Natural killer cell (primary cell): ENCODE measurements at regions not wholly inside any gene's neighbourhood (a gene's known extent, or its start where the extent isn't known, plus 50 kb on each side); places are given as distances from the start of the nearest gene placed in this dataset.

ENCODE experiments used
- ATAC-seq, 3 donors: fragments of 150-1000 bp in 2 of 3; fragments of 200-7000 bp in 1 of 3; cut with Tn5 transposase; 1 replicate in 1 of 3; 2 replicates in 2 of 3; pipeline ENCODE4 v1.10.0; 2021; ENCODE audit warnings: mild to moderate bottlenecking in 2 of 3, moderate library complexity in 2 of 3
- DNase-seq, 2 donors: peaks; one replicate each; pipeline versions ENCODE4 v3.0.0 to v3.0.0-alpha.2; 2013 to 2021; ENCODE audit warnings: mixed read lengths in 1 of 2
- H3K27ac ChIP-seq: one replicate; pipeline ENCODE4 v1.5.1; 2013; ENCODE audit warnings: mild to moderate bottlenecking, low read length
- H3K27me3 ChIP-seq: one replicate; pipeline ENCODE4 v1.6.1; 2013; ENCODE audit warnings: low read length; ENCODE audit not compliant: control insufficient read depth, insufficient read depth
- H3K36me3 ChIP-seq: one replicate; pipeline ENCODE4 v1.6.1; 2013; ENCODE audit warnings: low read length; ENCODE audit not compliant: control insufficient read depth, insufficient read depth
- H3K4me1 ChIP-seq: one replicate; pipeline ENCODE4 v1.6.1; 2013; ENCODE audit warnings: low read length; ENCODE audit not compliant: control insufficient read depth, insufficient read depth
- H3K4me3 ChIP-seq: one replicate; pipeline ENCODE4 v1.5.1; 2013; ENCODE audit warnings: low read length
- H3K9me3 ChIP-seq: one replicate; pipeline ENCODE4 v1.6.1; 2013; ENCODE audit warnings: low read length; ENCODE audit not compliant: control insufficient read depth, insufficient read depth
- H3K27ac Mint-ChIP-seq, 2 donors: one replicate each; pipeline ENCODE4 v1.8.0; 2022; ENCODE audit warnings: mild to moderate bottlenecking in 2 of 2, mixed read lengths in 2 of 2, moderate library complexity in 1 of 2
- H3K27me3 Mint-ChIP-seq, 2 donors: one replicate each; pipeline ENCODE4 v1.8.0; 2022; ENCODE audit warnings: low read depth in 2 of 2, mixed read lengths in 2 of 2
- H3K36me3 Mint-ChIP-seq: one replicate; pipeline ENCODE4 v1.8.0; 2022; ENCODE audit warnings: mixed read lengths
- H3K4me1 Mint-ChIP-seq, 2 donors: one replicate each; pipeline ENCODE4 v1.8.0; 2022; ENCODE audit warnings: mixed read lengths in 2 of 2
- H3K4me3 Mint-ChIP-seq: one replicate; pipeline ENCODE4 v1.8.0; 2022; ENCODE audit warnings: mild to moderate bottlenecking, moderate library complexity, mixed read lengths
- H3K9me3 Mint-ChIP-seq, 2 donors: one replicate each; pipeline ENCODE4 v1.8.0; 2022; ENCODE audit warnings: mixed read lengths in 2 of 2
- CTCF ChIP-seq: fragments of 200-600 bp; IDR thresholded peaks from one replicate; pipeline ENCODE4 v1.8.0; 2022; ENCODE audit warnings: antibody characterized with exemption
- WGBS: methylation state at CpG from one replicate; pipeline ENCODE4 v1.1.7; 2013; ENCODE audit warnings: missing lambda C conversion rate; ENCODE audit not compliant: insufficient coverage; 5-methylcytosine and 5-hydroxymethylcytosine counted together
- intact Hi-C: fragments of 100-400 bp; cut with micrococcal nuclease; formaldehyde crosslinking; loops from one replicate; pipeline ENCODE4 v1.14.2; 2022

GRCh38 chr17:68710035-68710780, 109.0 kb upstream of the FAM20A start:
- Histone ChIP-seq H3K9me3 (no peaks in the 10 kb centered on the region), H3K4me3 (no peak overlapping the region), H3K4me1 (no peaks in the 10 kb centered on the region), H3K36me3 (no peaks in the 10 kb centered on the region), H3K27ac (no peak overlapping the region), H3K27me3 (no peaks in the 10 kb centered on the region)
- TF ChIP-seq CTCF: no peak
- peaks cover 30 to 33% of the 10 kb centered on the region in 2 donors for H3K27me3 Mint-ChIP-seq
- DNase-seq (no peak), ATAC-seq (no peak)
- no peak overlapping the region for H3K4me3 Mint-ChIP-seq
- no peaks in the 10 kb centered on the region for H3K4me1 Mint-ChIP-seq
- intact Hi-C loops: no loop called here
- H3K27ac Mint-ChIP-seq: no peak overlapping the region
- H3K36me3 Mint-ChIP-seq: no peaks in the 10 kb centered on the region
- no peaks in the 10 kb centered on the region for H3K9me3 Mint-ChIP-seq
- 91% methylated on average over 11 of the region's 11 CpGs for WGBS

- Histone ChIP-seq H3K4me1 (no peaks in the 10 kb centered on the region), H3K4me3 (no peak overlapping the region), H3K36me3 (no peaks in the 10 kb centered on the region), H3K27me3 (no peaks in the 10 kb centered on the region), H3K9me3 (no peaks in the 10 kb centered on the region), H3K27ac (no peak overlapping the region)
- no peak overlapping the region for H3K4me3 Mint-ChIP-seq
- H3K4me1 Mint-ChIP-seq: no peaks in the 10 kb centered on the region
- H3K9me3 Mint-ChIP-seq: no peaks in the 10 kb centered on the region
- H3K36me3 Mint-ChIP-seq: no peaks in the 10 kb centered on the region
- TF ChIP-seq CTCF: no peak
- 81% methylated on average over 6 of the region's 6 CpGs for WGBS
- H3K27ac Mint-ChIP-seq: no peak overlapping the region
- intact Hi-C loops: no loop called here
- ATAC-seq (no peak), DNase-seq (no peak)
- H3K27me3 Mint-ChIP-seq: peaks cover 30% of the 10 kb centered on the region in 2 donors
Observed at GRCh38 chr17:68709461-68709860, 108.3 kb upstream of the FAM20A start.

- Mint-ChIP-seq H3K4me1 (no peaks in the 10 kb centered on the region), H3K4me3 (no peak overlapping the region), H3K9me3 (no peaks in the 10 kb centered on the region), H3K27ac (no peak overlapping the region), H3K27me3 (peaks cover 24% of the 10 kb centered on the region in 2 donors), H3K36me3 (no peaks in the 10 kb centered on the region)
- no peak for TF ChIP-seq CTCF
- Histone ChIP-seq H3K27me3 (no peaks in the 10 kb centered on the region), H3K9me3 (no peaks in the 10 kb centered on the region), H3K36me3 (no peaks in the 10 kb centered on the region), H3K4me3 (no peak overlapping the region), H3K27ac (no peak overlapping the region), H3K4me1 (no peaks in the 10 kb centered on the region)
- ATAC-seq (no peak), DNase-seq (no peak)
- WGBS: 94% methylated on average over 4 of the region's 4 CpGs
- intact Hi-C loops: no loop called here
Observed at GRCh38 chr17:68707031-68707430, 105.9 kb upstream of the FAM20A start.

DNA sequence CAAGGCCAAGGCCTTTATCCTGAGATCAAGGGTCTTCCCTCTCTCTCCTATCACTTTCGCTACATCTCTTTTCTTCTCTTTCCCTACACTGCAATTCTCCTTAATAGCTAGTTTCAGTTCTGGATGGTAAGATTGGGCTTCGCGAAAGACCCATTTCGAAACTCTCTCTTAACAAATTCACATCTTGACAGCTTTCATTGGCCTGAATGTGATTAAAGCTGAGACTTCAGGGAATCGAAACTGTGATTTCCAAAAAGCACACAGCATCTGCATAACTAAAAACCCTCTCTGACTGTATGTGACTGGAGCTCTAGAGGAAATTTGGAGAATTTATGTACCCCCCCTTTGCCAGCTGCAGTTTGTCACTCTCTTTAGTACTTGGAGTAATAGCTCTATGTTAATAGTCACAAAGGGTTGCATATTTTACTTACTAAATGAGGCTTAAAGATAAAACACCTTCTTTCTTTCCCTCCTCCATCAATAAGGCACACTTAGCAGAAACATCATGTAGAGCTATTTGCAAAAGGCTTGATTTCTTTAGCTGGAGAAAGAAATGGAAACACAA, 105.3 kb upstream of the FAM20A start:
- no peaks in the 10 kb centered on the region for H3K9me3 Mint-ChIP-seq
- DNase-seq (no peak), ATAC-seq (no peak)
- Histone ChIP-seq H3K27ac (no peak overlapping the region), H3K27me3 (no peaks in the 10 kb centered on the region), H3K4me1 (no peaks in the 10 kb centered on the region), H3K4me3 (no peak overlapping the region), H3K9me3 (no peaks in the 10 kb centered on the region), H3K36me3 (no peaks in the 10 kb centered on the region)
- peaks cover 18% of the 10 kb centered on the region in 2 donors for H3K27me3 Mint-ChIP-seq
- no peak for TF ChIP-seq CTCF
- intact Hi-C loops: no loop called here
- H3K36me3 Mint-ChIP-seq: no peaks in the 10 kb centered on the region
- no peak overlapping the region for H3K27ac Mint-ChIP-seq
- H3K4me3 Mint-ChIP-seq: no peak overlapping the region
- no peaks in the 10 kb centered on the region for H3K4me1 Mint-ChIP-seq
- 80% methylated on average over 5 of the region's 5 CpGs for WGBS
